HCT116 (cell line): ENCODE measurements at regions not wholly inside any gene's neighbourhood (a gene's known extent, or its start where the extent isn't known, plus 50 kb on each side); places are given as distances from the start of the nearest gene placed in this dataset.

Experiments used
- ATAC-seq: fragments of 200-7000 bp; cut with Tn5 transposase; 2 replicates; pipeline ENCODE4 v1.9.1; 2020; ENCODE audit warnings: mild to moderate bottlenecking, moderate library complexity
- BruUV-seq: library from RNA; stranded (reverse); fragments of 400-500 nt; replicated peaks from 2 replicates; lab custom pipeline; 2021; lab: Mats Ljungman, UMichigan
- CTCF ChIA-PET: fragments of 300-600 bp; sonication (Branson Sonifier 250); formaldehyde crosslinking; loops from one replicate; lab custom pipeline; 2021; ENCODE audit warnings: antibody characterized with exemption; lab: Charles Lee
- POLR2A ChIA-PET: fragments of 300-600, 350-600 bp; sonication (Branson Sonifier 250); formaldehyde crosslinking; loops from one replicate; lab custom pipeline; 2021; ENCODE audit warnings: antibody characterized with exemption; lab: Charles Lee
- RAD21 ChIA-PET, 2 experiments: fragments of 300-600 bp; sonication (Branson Sonifier 250); formaldehyde crosslinking; loops; one replicate each; lab custom pipeline; 2023; ENCODE audit warnings: low total read pairs in 2 of 2; ENCODE audit not compliant: uncharacterized antibody in 2 of 2, unreplicated experiment in 2 of 2, low non-redundant PET in 1 of 2; lab: Charles Lee
- DNase-seq: peaks from one replicate; pipeline ENCODE4 v3.0.0-alpha.2; 2010; ENCODE audit warnings: low read depth, low spot score
- H2AFZ ChIP-seq: fragments of 200-600 bp; shearing (Covaris generic), sonication (generic); 2 replicates; pipeline ENCODE4 v1.6.1; 2017; ENCODE audit warnings: low read depth, mixed run types, mixed read lengths, antibody characterized with exemption, low read length; ENCODE audit not compliant: poor library complexity, severe bottlenecking
- H3K27ac ChIP-seq: 2 replicates; pipeline ENCODE4 v1.5.1; 2012; ENCODE audit warnings: low read depth, low read length
- H3K27me3 ChIP-seq: fragments of 200-600 bp; sonication (generic); 2 replicates; pipeline ENCODE4 v1.6.1; 2016; ENCODE audit warnings: mixed run types, low read length, mixed read lengths; ENCODE audit not compliant: insufficient read depth
- H3K36me3 ChIP-seq, 2 experiments: fragments of 200-500 bp in 1 of 2; fragments of 200-600 bp in 1 of 2; sonication (Bioruptor generic) in 1 of 2; sonication (generic) in 1 of 2; 2 replicates each; pipeline versions ENCODE4 v1.5.1 to v1.6.1; 2014 to 2016; ENCODE audit warnings: low read length in 2 of 2, inconsistent platforms in 1 of 2, mixed read lengths in 1 of 2, mixed run types in 1 of 2; ENCODE audit not compliant: insufficient read depth in 2 of 2, control insufficient read depth in 1 of 2
- H3K4me1 ChIP-seq, 2 experiments: fragments of 200-600 bp in 1 of 2; sonication (generic) in 1 of 2; 2 replicates each; pipeline versions ENCODE4 v1.5.1 to v1.6.1; 2012 to 2017; ENCODE audit warnings: low read length in 2 of 2, inconsistent platforms in 1 of 2, mild to moderate bottlenecking in 1 of 2, mixed read lengths in 1 of 2, mixed run types in 1 of 2, moderate library complexity in 1 of 2; ENCODE audit not compliant: insufficient read depth in 2 of 2, control insufficient read depth in 1 of 2
- H3K4me2 ChIP-seq: fragments of 200-600 bp; sonication (generic); 2 replicates; pipeline ENCODE4 v1.6.1; 2017; ENCODE audit warnings: mixed run types, low read length, mixed read lengths
- H3K4me3 ChIP-seq, 2 experiments: fragments of 200-600 bp in 1 of 2; sonication (generic) in 1 of 2; replicated peaks in 1 of 2; 2 replicates each; pipeline ENCODE4 v1.5.1; 2011 to 2016; ENCODE audit warnings: low read length in 2 of 2, control low read depth in 1 of 2, low read depth in 1 of 2, mild to moderate bottlenecking in 1 of 2, mixed read lengths in 1 of 2, mixed run types in 1 of 2
- H3K79me2 ChIP-seq: fragments of 200-600 bp; sonication (generic); 2 replicates; pipeline ENCODE4 v1.6.1; 2017; ENCODE audit warnings: mild to moderate bottlenecking, mixed run types, low read length, moderate library complexity, mixed read lengths; ENCODE audit not compliant: insufficient read depth
- H3K9ac ChIP-seq: fragments of 200-600 bp; sonication (generic); 2 replicates; pipeline ENCODE4 v1.6.1; 2016; ENCODE audit warnings: low read length, mixed read lengths
- H3K9me2 ChIP-seq: fragments of 200-600 bp; sonication (generic), shearing (Covaris generic); 2 replicates; pipeline ENCODE4 v1.6.1; 2017; ENCODE audit warnings: mixed run types, mild to moderate bottlenecking, moderate library complexity; ENCODE audit not compliant: insufficient read depth
- H3K9me3 ChIP-seq, 2 experiments: fragments of 200-500 bp in 1 of 2; fragments of 200-600 bp in 1 of 2; sonication (Bioruptor generic) in 1 of 2; sonication (generic) in 1 of 2; 2 replicates each; pipeline ENCODE4 v1.6.1; 2014 to 2017; ENCODE audit warnings: low read length in 2 of 2, mixed read lengths in 2 of 2, inconsistent platforms in 1 of 2, low read depth in 1 of 2, mild to moderate bottlenecking in 1 of 2, mixed run types in 1 of 2, moderate library complexity in 1 of 2; ENCODE audit not compliant: control insufficient read depth in 1 of 2, insufficient read depth in 1 of 2
- H4K20me1 ChIP-seq: fragments of 200-600 bp; sonication (generic), shearing (Covaris generic); 2 replicates; pipeline ENCODE4 v1.6.1; 2017; ENCODE audit warnings: mixed run types, mild to moderate bottlenecking, moderate library complexity; ENCODE audit not compliant: insufficient read depth
- EZH2 ChIP-seq: fragments of 200-600 bp; sonication (generic); IDR thresholded peaks from 2 replicates; pipeline ENCODE4 v1.6.1; 2017; ENCODE audit warnings: antibody characterized with exemption, mixed run types
- EZH2phosphoT487 ChIP-seq: fragments of 200-600 bp; IDR thresholded peaks from 2 replicates; pipeline ENCODE4 v1.6.1; 2018; ENCODE audit warnings: antibody characterized with exemption, borderline replicate concordance
- JUND ChIP-seq: IDR thresholded peaks from 2 replicates; pipeline ENCODE4 v1.6.1; 2012
- POLR2A ChIP-seq: IDR thresholded peaks from 2 replicates; pipeline ENCODE4 v1.7.0; 2011; ENCODE audit warnings: borderline replicate concordance; ENCODE audit not compliant: insufficient read depth, insufficient read length; ENCODE audit errors: extremely low read depth
- POLR2AphosphoS5 ChIP-seq: IDR thresholded peaks from 2 replicates; pipeline ENCODE4 v1.6.1; 2011; ENCODE audit warnings: mild to moderate bottlenecking, low read depth, low read length, moderate library complexity
- RAD21 ChIP-seq: IDR thresholded peaks from 2 replicates; pipeline ENCODE4 v1.6.1; 2012; ENCODE audit warnings: low read depth, mild to moderate bottlenecking
- SP1 ChIP-seq: IDR thresholded peaks from 2 replicates; pipeline ENCODE4 v1.6.1; 2012; ENCODE audit warnings: low read depth
- TCF7L2 ChIP-seq: IDR thresholded peaks from 2 replicates; pipeline ENCODE4 v1.7.0; 2011; ENCODE audit warnings: borderline replicate concordance, inconsistent platforms; ENCODE audit not compliant: insufficient read depth, insufficient read length; ENCODE audit errors: extremely low read depth
- YY1 ChIP-seq: IDR thresholded peaks from 2 replicates; pipeline ENCODE4 v1.6.1; 2011; ENCODE audit warnings: low read length, low read depth, moderate library complexity, mild to moderate bottlenecking; ENCODE audit not compliant: insufficient replicate concordance; ENCODE audit errors: extremely low read depth
- ZFX ChIP-seq: fragments of 450-650 bp; IDR thresholded peaks from 2 replicates; pipeline ENCODE4 v1.6.1; 2017
- ZNF274 ChIP-seq: fragments of 200-500 bp; sonication (Bioruptor generic); IDR thresholded peaks from 2 replicates; pipeline ENCODE4 v1.6.1; 2014; ENCODE audit warnings: mild to moderate bottlenecking, low read depth, low read length, inconsistent platforms
- intact Hi-C: fragments of 100-400 bp; cut with micrococcal nuclease; formaldehyde crosslinking; loops from 2 replicates; pipeline ENCODE4 v1.10.0; 2022
- TF ChIP-seq, protein P1 (sequence below): IDR thresholded peaks from 2 replicates; pipeline ENCODE4 v1.6.1; 2012; ENCODE audit warnings: low read depth
- TF ChIP-seq, protein P2 (sequence below): IDR thresholded peaks from 2 replicates; pipeline ENCODE4 v1.6.1; 2011; ENCODE audit warnings: mild to moderate bottlenecking, low read length, moderate library complexity; ENCODE audit not compliant: insufficient replicate concordance; ENCODE audit errors: extremely low read depth

DNA sequence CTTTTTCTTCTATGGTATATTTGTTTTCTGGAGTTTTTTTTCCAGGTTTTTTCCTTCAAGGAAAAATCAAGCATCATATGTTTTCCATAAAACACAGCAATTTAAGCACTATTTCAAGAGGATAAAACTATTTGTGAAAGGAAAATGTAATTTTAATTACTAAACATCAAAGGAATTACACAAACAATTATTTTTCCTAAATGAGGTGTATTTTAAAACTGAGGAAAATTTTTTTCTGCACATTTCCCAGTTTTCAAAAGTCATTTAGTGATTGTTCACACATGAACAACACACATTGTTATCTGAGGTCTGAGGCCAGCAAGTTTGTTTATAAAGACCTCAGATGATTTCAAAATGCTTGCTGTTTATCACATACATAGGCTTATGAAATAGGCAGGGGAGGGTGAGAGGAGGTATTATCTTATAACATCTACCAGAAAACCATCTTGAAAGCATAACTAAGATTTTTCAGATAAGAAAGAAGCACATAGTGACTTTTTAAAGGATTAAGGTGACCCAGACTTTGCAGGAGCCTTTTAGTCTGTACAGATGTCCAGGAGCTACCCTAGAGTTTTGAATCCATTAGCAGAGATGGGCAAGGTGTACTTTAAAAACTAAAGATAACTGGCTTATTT lies 381.6 kb downstream of the GJA1 start:
- ChIA-PET RAD21 (no interaction called here), POLR2A (no interaction called here), CTCF (no interaction called here)
- no peaks in the 10 kb centered on the region for H3K79me2 ChIP-seq
- no peak overlapping the region for H2AFZ ChIP-seq
- DNase-seq (no peak), ATAC-seq (no peak)
- no peaks in the 10 kb centered on the region for H4K20me1 ChIP-seq
- H3K27me3 ChIP-seq: no peaks in the 10 kb centered on the region
- H3K9me3 ChIP-seq: peaks cover 0 to 6% of the 10 kb centered on the region in 2 experiments; a peak in 2 of 4 replicates
- no peak overlapping the region for H3K27ac ChIP-seq
- no peak overlapping the region for H3K4me2 ChIP-seq
- BruUV-seq: no TSS peak
- no peaks in the 10 kb centered on the region for H3K36me3 ChIP-seq
- intact Hi-C loops: no loop called here
- TF ChIP-seq JUND (no peak), TCF7L2 (no peak), EZH2phosphoT487 (no peak), RAD21 (no peak), POLR2A (no peak), YY1 (no peak), POLR2AphosphoS5 (no peak), ZFX (no peak), ZNF274 (no peak), SP1 (no peak), EZH2 (no peak)
- TF ChIP-seq, protein P1, sequence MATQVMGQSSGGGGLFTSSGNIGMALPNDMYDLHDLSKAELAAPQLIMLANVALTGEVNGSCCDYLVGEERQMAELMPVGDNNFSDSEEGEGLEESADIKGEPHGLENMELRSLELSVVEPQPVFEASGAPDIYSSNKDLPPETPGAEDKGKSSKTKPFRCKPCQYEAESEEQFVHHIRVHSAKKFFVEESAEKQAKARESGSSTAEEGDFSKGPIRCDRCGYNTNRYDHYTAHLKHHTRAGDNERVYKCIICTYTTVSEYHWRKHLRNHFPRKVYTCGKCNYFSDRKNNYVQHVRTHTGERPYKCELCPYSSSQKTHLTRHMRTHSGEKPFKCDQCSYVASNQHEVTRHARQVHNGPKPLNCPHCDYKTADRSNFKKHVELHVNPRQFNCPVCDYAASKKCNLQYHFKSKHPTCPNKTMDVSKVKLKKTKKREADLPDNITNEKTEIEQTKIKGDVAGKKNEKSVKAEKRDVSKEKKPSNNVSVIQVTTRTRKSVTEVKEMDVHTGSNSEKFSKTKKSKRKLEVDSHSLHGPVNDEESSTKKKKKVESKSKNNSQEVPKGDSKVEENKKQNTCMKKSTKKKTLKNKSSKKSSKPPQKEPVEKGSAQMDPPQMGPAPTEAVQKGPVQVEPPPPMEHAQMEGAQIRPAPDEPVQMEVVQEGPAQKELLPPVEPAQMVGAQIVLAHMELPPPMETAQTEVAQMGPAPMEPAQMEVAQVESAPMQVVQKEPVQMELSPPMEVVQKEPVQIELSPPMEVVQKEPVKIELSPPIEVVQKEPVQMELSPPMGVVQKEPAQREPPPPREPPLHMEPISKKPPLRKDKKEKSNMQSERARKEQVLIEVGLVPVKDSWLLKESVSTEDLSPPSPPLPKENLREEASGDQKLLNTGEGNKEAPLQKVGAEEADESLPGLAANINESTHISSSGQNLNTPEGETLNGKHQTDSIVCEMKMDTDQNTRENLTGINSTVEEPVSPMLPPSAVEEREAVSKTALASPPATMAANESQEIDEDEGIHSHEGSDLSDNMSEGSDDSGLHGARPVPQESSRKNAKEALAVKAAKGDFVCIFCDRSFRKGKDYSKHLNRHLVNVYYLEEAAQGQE: no peak
- TF ChIP-seq, protein P2, sequence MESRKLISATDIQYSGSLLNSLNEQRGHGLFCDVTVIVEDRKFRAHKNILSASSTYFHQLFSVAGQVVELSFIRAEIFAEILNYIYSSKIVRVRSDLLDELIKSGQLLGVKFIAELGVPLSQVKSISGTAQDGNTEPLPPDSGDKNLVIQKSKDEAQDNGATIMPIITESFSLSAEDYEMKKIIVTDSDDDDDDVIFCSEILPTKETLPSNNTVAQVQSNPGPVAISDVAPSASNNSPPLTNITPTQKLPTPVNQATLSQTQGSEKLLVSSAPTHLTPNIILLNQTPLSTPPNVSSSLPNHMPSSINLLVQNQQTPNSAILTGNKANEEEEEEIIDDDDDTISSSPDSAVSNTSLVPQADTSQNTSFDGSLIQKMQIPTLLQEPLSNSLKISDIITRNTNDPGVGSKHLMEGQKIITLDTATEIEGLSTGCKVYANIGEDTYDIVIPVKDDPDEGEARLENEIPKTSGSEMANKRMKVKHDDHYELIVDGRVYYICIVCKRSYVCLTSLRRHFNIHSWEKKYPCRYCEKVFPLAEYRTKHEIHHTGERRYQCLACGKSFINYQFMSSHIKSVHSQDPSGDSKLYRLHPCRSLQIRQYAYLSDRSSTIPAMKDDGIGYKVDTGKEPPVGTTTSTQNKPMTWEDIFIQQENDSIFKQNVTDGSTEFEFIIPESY: no peak
- no peak overlapping the region for H3K9ac ChIP-seq
- no peak overlapping the region for H3K4me3 ChIP-seq
- H3K4me1 ChIP-seq: no peaks in the 10 kb centered on the region
- no peaks in the 10 kb centered on the region for H3K9me2 ChIP-seq
